ENCODE measurements at regions not wholly inside any gene's neighbourhood (a gene's known extent, or its start where the extent isn't known, plus 50 kb on each side); places are given as distances from the start of the nearest gene placed in this dataset.

DNA sequence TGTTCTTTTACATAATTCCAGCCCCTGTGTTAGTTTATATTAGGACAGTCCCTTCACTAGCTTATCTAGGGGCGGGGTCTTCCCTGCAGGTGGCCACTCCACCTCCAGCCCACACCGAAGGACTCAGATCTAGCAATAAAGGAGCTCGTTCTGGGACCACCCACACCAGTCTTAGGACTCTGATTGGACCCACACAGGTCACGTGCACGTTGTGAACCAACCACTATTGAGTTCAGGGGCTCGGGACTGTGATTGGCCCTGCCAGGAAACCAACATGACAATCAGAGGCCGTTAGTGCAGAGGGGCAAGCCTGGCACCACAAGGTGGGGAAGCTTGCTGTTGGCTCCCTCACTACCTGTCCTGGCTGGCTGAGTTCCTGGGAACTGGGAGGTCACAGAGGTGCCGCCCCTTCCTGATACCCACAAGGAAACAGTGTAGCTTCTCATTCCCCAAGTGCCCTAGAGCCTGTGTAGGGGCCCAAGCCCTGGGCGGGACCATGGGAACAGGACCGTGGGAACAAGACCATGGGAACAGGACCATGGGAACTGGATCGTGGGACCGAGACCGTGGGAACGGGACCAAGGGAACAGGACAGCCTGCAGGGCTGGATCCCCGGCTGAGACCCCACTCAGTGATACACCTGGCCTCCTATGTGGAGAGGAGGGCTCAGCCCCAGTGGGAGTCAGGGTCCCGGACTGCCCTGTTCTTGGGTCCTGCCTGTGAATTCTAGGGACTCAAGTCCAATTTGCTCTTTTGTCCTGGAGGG lies 297.8 kb downstream of the ADGRD1 start:
- Histone ChIP-seq H3K4me1 (no peaks in the 10 kb centered on the region), H3K27ac (peak overlapping the region in 1 of 12 donors; percentile 49), H3K27me3 (peaks cover 0 to 5% (median 0%) of the 10 kb centered on the region in 9 donors), H3K4me3 (no peak overlapping the region), H3K36me3 (no peaks in the 10 kb centered on the region), H3K9me3 (no peaks in the 10 kb centered on the region)
- DNase-seq (peak in 1 of 5 donors; percentile 37), ATAC-seq (peak in 2 of 4 donors; percentile 48 to 63)
- no peak for TF ChIP-seq POLR2A (IDR thresholded peaks at IDR 0.05)
- TF ChIP-seq, protein P1, sequence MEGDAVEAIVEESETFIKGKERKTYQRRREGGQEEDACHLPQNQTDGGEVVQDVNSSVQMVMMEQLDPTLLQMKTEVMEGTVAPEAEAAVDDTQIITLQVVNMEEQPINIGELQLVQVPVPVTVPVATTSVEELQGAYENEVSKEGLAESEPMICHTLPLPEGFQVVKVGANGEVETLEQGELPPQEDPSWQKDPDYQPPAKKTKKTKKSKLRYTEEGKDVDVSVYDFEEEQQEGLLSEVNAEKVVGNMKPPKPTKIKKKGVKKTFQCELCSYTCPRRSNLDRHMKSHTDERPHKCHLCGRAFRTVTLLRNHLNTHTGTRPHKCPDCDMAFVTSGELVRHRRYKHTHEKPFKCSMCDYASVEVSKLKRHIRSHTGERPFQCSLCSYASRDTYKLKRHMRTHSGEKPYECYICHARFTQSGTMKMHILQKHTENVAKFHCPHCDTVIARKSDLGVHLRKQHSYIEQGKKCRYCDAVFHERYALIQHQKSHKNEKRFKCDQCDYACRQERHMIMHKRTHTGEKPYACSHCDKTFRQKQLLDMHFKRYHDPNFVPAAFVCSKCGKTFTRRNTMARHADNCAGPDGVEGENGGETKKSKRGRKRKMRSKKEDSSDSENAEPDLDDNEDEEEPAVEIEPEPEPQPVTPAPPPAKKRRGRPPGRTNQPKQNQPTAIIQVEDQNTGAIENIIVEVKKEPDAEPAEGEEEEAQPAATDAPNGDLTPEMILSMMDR (IDR thresholded peaks at IDR 0.05): no peak
- intact Hi-C loops (cut with DNase I): no loop called here
- 65 to 75% (median 71%) methylated on average over 14 to 16 of the region's 16 CpGs for WGBS, 4 donors

DNA sequence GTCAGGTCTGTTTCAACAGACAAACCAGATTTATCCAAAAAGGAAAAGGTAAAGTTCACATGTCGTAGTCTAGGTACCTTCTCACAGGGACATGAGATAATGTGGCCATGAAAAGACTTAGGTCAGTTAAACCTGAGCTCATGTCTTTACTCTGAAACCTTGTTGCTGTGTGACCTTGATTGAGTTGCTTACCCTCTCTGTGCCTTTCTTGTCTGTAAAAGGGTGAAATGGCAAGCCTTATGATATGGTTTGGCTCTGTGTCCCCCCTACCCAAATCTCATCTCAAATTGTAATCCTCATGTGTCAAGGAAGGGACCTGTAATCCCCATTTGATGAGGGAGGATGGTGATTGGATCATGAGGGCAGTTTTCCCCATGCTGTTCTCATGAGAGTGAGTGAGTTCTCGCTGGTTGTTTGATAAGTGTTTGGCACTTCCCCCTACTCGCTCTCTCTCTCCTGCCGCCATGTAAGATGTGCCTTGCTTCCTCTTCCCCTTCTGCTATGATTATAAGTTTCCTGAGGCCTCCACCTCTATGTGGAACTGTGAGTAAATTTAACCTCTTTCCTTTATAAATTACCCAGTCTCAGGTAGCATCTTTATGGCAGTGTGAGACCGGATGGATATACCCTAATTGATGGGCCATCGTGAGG lies 299.8 kb downstream of the ADGRD1 start:
- intact Hi-C loops (cut with DNase I): no loop called here
- Histone ChIP-seq H3K9me3 (no peaks in the 10 kb centered on the region), H3K4me1 (no peaks in the 10 kb centered on the region), H3K27ac (no peak overlapping the region), H3K4me3 (no peak overlapping the region), H3K36me3 (no peaks in the 10 kb centered on the region), H3K27me3 (peaks cover 0 to 11% (median 0%) of the 10 kb centered on the region in 9 donors)
- TF ChIP-seq, protein P1 (IDR thresholded peaks at IDR 0.05): no peak
- TF ChIP-seq POLR2A (IDR thresholded peaks at IDR 0.05): no peak
- DNase-seq (no peak), ATAC-seq (no peak)
- 80 to 84% (median 83%) methylated on average over 6 of the region's 6 CpGs for WGBS, 4 donors

DNA sequence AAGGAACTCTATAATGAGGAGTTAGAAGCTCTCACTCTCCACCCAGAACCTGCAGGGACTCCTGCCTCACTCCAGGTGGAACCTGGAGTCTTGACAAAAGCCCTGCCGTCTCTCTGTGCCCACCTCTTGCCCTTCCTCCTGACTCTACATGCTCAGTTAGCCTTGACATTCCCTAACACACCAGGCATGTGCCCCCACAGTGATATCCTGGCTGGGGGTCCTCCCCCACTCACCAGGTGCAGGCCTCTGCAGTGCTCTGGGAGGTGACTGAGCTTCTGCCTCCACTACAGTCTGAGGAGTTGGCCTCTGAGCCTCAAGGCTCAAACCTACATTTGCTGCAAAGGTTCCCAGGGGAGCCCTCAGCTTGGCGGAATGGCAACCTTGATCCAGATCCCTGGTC lies 300.7 kb downstream of the ADGRD1 start:
- no peak for DNase-seq
- WGBS, 4 donors: 65 to 85% (median 72%) methylated on average over 2 of the region's 2 CpGs

DNA sequence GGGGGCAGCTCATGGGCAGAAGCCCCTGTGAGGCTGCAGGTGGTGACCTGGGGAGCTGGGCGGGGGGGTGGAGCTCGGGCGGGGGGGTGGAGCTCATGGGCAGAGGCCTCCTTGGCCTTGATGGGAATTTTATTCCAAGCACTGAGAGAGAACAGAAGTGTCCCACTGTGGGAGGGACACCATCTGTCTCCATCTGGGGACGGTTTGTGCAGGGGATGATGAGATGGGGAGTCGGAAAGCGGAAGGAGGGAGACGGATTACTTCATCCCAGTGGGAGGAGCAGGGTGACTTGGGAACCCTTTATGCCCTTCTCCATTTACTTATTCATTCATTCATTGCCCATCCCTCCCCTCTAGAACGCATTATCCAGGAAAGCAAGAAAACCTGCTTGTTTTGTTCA lies 304.7 kb downstream of the ADGRD1 start:
- 69 to 84% (median 79%) methylated on average over 8 of the region's 8 CpGs for WGBS, 4 donors
- TF ChIP-seq, protein P1 (IDR thresholded peaks at IDR 0.05): no peak
- TF ChIP-seq POLR2A (IDR thresholded peaks at IDR 0.05): no peak
- no peaks in the 10 kb centered on the region for H3K9me3 ChIP-seq
- H3K4me3 ChIP-seq: no peak overlapping the region
- no peak for ATAC-seq
- peaks cover 0 to 7% (median 0%) of the 10 kb centered on the region in 9 donors for H3K27me3 ChIP-seq
- no peak for DNase-seq
- intact Hi-C loops (cut with DNase I): no loop called here
- no peaks in the 10 kb centered on the region for H3K4me1 ChIP-seq
- H3K27ac ChIP-seq: no peak overlapping the region
- no peaks in the 10 kb centered on the region for H3K36me3 ChIP-seq

More for the DNA sequence above, 300.7 kb downstream of the ADGRD1 start:
- H3K36me3 ChIP-seq: no peaks in the 10 kb centered on the region
- H3K9me3 ChIP-seq: no peaks in the 10 kb centered on the region
- no peak for ATAC-seq
- H3K27me3 ChIP-seq: peaks cover 0 to 11% (median 0%) of the 10 kb centered on the region in 9 donors
- H3K4me1 ChIP-seq: no peaks in the 10 kb centered on the region
- intact Hi-C loops (cut with DNase I): no loop called here
- TF ChIP-seq, protein P1 (IDR thresholded peaks at IDR 0.05): no peak
- no peak for TF ChIP-seq POLR2A (IDR thresholded peaks at IDR 0.05)
- no peak overlapping the region for H3K4me3 ChIP-seq
- no peak overlapping the region for H3K27ac ChIP-seq
